Stimulated activated CD4-positive, alpha-beta T cell treated with anti-CD3 and anti-CD28 coated beads, Interleukin-4, amount 100 ng/mL, for 48 hours (primary cell): ENCODE measurements at regions not wholly inside any gene's neighbourhood (a gene's known extent, or its start where the extent isn't known, plus 50 kb on each side); places are given as distances from the start of the nearest gene placed in this dataset.

Experiments
- DNase-seq, 2 donors: peaks; one replicate each; pipeline ENCODE4 v3.0.0-alpha.2; 2020; ENCODE audit warnings: low read depth in 2 of 2

- DNase-seq: no peak
These were observed 242.9 kb downstream of the NSG2 start for GRCh38 chr5:174288439-174288838.

DNA sequence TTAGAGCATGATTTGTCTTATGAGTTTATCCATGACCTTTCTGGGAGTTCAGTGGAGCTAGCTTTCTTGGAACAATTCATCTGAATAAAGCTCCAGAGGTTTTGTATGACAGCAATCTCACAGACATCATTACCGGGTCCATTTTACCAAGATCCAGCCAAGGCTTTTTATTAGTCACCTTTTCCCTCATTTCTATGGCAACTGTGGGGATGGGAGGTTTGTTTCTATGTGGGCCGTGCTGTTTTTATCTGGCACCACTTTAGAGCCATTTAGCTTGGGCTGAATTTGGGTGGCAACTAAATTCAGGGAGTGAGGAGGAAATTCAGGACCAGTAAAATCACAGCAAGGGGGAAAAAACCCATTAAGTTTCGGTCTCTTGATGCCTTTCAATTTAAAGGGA is 245.7 kb downstream of the NSG2 start:
- DNase-seq: no peak

DNA sequence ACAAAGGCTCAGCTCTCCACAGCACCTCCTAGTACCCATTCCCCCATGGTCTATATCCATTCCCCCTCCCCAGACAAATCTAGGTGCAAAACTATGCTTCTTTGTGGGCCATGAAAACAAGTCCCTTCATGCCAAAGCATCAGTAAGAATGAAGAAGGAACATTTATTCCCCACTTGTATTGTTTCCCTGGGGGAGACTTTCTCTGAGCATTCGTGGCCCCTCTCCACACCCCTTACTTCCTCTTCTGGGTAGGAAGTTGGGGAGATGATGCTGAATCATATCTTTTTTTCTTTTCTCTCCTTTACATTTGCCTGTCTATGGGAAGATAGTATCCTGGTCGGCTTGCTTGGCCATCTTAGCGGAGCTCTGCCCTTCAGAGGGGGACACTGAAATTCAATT is 246.8 kb downstream of the NSG2 start:
- DNase-seq: no peak

DNA sequence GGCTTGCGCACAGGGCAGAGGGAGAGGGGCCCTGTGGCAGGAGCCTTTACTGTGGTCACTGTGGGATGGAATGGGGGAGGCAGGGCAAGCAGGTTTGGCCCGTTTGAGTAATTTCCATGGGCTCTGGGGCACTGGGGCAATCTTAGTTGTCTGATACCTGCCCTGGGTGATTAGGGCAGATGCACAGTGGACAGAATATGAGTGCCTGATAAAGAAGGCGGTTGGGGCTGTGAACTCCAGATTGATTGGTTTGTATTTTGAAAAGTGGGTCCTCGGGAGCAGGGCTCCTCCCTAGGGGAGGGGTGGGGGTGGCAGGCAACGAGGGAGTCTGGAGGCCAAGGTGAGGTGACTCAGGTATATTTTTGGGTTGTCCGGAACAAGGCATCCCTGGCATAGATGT is 247.5 kb downstream of the NSG2 start:
- DNase-seq: no peak

DNA sequence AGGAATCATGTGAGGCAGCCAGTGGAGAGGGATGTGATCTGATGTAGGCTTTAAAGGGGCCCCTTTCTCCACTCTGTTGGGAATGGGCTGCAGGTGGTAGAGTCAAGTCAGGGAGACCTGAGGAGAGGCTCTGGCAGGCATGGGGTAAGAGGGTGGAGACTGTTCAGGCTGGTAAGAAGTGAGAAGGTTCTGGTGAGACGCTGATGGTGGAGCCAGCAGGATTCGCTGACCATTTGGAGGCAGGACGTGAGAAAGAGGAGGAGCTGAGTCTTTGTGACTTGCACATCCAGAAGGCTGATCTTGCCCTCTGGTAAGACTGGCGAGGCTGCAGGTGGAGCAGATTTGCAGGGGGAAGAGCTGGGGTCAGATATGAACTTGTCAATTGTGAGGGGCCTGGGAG is 248.0 kb downstream of the NSG2 start:
- DNase-seq: no peak

DNA sequence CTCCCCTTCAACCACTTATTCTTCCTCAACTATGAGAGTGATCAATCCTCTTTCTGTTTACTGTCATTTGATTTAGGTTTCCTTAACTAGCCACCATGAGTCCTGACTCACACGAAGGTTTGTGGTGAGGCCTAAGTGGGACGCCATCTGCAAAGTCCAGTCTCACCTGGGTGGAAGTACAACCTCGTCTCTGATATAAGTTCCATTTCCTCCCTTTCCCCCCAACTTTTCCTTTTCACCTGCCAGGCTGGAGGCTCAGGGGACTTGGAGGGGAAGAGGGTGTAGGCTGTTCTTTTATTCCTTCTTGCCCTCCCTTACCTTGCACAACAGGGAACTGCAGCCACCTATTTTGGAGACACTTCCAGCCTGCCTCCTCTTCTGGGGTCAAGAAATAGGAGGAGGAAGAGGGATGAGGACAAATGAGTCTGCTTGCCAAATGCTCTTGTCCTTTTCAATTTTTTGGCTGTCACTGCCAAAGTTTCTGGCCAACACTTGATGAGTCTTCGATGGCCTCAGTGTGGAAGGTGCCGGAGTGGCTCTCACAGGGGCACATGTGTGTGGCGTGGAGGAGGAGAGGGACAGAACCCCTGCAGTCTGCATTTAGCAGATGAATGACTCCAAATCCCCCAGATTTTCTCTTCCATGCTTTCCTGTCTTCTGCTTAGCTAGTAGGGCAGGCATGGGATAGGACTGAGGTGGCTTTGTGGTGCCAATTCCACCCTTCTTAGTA is 249.6 kb downstream of the NSG2 start:
- no peak for DNase-seq

DNA sequence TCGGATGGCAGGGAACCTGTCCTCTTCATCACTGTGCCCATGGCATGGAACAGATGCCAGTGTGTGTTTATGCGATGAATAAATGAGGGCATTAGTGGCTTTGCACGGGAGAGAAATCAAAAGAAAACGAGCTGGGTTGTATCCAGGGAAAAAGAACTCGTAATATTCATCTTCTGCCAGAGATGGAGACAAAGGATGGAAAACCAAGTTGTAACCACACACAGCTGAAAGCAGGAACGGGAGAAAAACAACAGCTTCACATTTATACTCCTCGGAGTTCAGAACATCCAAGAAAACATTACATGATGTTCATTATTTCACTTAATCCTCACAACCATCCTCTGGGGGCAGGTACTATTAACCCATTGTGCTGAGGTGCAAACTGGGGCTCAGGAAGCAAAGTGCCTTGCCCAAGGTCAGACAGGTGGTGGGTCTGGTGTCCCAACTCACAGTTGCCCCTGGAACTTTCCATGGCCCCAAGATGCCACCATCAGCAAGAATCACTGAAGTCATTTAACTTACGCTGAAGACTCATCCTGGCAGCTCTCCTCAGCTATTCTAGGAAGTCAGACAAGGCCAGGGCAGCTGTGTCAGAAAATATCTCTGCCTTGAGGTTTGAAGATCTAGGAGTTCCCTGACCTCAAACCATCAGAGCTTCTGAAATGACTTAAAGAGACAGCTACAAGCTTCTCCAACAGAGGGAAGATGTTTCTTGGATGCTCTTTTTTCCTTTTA is 250.4 kb downstream of the NSG2 start:
- DNase-seq: no peak

DNA sequence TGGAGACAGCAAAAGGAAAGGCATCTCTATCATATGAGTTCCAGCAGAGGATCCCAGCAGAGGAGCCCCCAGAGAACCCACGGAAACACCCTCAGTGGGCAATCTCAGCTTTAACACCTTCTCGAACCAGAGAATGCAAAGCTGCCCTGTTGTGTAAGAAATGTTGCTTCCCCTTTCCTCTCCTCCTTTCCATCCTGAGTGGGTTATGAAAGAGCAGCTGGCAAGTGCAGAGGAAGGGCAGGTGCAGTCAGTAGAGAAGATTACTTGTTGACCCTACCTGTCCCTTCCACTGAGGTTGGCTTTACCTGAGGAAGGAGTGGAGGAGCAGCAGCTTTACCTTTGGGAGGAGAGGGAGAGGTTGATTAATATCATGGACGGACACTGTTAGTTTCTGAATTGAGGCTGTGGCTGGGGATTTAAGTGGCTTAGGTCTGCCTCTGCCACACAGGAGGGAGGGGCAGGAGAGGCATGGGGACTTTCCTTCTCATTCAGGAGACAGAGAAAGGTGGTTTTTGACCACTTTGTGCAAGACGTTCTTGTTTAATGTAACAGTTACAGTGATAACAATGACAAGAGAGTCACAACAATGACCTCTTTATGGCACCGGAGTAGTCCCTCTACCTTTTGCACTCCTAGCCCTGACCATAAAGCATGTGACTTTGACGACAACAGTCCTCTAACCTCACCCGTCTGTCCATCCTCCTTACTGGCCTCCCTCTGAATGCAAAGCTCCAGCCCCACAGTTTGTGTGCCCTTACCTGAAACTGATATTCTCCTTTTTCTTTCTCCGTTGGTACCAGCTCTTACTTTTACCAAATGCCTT is 254.8 kb downstream of the NSG2 start:
- no peak for DNase-seq

GRCh38 chr5:174300941-174301761 is 255.6 kb downstream of the NSG2 start:
- DNase-seq: no peak

- DNase-seq: no peak
These were observed 256.5 kb downstream of the NSG2 start for GRCh38 chr5:174301848-174302625.

- no peak for DNase-seq
These were observed 257.5 kb downstream of the NSG2 start for GRCh38 chr5:174303035-174303434.

DNA sequence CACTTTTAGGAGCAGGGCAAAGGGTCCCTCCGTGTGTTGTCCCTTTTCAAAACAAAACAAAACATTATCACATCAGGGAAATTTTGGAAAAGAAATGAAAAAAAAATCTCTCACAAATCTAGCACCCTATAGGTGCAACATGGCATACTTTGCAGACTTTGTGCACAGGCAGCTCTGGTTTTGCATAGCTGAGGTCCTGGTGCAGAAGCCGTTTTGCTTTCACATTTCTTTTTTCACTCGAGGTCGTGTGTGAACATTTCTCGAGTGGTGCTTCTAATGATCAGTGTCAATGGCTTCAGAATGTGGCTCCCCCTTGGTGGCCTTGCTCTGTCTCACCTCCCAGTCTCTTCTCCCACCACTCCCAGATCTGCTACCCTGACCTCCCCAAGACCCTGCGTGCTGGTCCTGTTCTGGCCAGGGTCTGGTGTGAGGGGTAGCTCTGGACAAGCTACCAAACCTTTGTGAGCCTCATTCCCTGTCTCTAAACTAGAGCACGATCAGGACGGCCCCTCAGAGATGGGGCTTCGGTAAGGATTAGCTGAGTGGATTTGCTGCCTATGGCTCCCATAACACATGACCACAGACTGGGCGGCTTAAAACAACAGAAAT is 258.0 kb downstream of the NSG2 start:
- no peak for DNase-seq

- DNase-seq: no peak
These were observed 259.8 kb downstream of the NSG2 start for GRCh38 chr5:174305241-174305681.

GRCh38 chr5:174306345-174307030 is 261.0 kb downstream of the NSG2 start:
- no peak for DNase-seq

GRCh38 chr5:174307031-174307408 is 261.5 kb downstream of the NSG2 start:
- DNase-seq: no peak

DNA sequence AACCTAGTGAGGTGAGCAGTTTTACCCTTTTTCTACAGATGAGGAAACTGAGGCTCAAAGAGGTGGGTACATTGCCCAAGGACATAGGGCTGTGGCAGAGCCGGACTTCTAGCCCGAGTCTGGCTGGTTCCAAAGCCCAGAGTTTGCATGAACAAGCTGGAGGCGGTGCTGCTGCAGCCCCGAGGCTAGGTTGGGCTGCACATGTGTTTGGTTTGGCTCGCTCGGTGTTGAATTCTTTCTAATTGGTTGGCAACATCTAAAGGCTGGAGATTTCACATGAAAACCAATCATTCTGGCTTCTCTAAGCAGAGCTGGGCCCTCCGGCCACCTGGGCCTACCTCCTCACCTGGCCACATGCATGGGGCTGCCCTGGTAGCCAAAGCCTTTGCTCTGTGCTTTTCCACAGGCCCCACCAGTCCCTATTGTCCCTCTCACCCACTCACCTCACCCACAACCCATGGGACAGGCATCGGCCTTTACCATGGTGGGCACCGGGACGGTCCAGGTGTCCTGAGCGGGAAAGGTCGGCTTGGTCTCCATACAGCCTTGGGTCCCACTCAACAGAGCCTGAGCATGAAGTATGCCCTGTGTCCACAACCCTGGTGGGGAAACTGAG is 262.3 kb downstream of the NSG2 start:
- no peak for DNase-seq

- DNase-seq: no peak
These were observed 263.8 kb downstream of the NSG2 start for GRCh38 chr5:174309131-174309795.

- DNase-seq: no peak
These were observed 264.7 kb downstream of the NSG2 start for GRCh38 chr5:174310243-174310642.

DNA sequence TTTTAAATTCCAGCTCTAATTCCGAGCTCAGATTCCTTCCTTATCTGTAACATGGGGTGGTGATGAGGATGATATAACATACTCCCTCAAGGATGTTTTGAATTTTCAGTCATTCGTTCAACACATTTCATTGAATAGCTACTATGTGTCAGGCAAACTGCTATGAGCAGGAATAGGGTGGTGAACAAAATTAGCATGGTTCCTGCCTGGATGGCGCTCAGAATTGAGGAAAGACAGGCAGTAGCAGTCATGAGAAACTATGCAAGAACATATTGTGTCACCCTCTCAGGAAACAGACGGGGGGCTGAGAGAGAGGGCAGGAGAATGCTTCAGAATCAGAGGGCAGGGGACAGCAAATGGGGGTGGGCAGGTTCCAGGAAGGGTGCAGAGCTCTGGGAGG is 265.2 kb downstream of the NSG2 start:
- DNase-seq: no peak
